Hepatic stellate cell (primary cell): ENCODE measurements at regions not wholly inside any gene's neighbourhood (a gene's known extent, or its start where the extent isn't known, plus 50 kb on each side); places are given as distances from the start of the nearest gene placed in this dataset.
A peak's percentile ranks its signal among the peaks of the same experiment; 100 is the strongest.

Source experiments
- DNase-seq: peaks from one replicate; pipeline ENCODE4 v3.0.0; 2011; ENCODE audit warnings: low spot score

DNA sequence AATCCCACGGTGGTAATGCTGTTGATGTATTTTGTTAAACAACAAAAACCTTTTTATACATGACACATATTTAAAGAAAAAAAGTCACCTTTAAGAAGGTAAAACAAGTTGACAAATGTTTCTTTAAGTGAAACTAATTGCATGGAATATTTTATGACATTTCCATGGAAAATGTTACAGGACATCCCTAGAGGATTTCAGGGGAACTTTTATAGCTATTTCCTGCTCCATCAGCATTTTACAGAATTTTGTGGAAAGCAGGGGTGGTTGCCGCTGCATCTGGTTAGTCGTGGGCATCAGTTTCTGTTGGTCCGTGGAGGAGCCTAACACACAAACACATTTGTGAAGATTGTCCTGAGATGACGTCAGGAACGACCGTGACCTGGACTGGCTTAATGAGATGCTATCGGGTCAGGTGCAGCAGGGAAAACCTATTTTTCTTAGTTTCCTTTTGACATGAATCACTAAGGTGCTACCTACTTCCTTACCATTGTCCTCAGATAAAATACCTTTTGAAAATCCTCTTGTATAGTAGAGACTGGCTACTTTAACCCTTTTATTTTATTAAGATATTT lies 305.1 kb downstream of the MAP2K6 start:
- DNase-seq = no peak

- no peak for DNase-seq
Observed at GRCh38 chr17:69722518-69722917, 308.0 kb downstream of the MAP2K6 start.

GRCh38 chr17:69723316-69723715 lies 308.8 kb downstream of the MAP2K6 start:
- no peak for DNase-seq

- DNase-seq = no peak
Observed at GRCh38 chr17:69723741-69724140, 309.2 kb downstream of the MAP2K6 start.

DNA sequence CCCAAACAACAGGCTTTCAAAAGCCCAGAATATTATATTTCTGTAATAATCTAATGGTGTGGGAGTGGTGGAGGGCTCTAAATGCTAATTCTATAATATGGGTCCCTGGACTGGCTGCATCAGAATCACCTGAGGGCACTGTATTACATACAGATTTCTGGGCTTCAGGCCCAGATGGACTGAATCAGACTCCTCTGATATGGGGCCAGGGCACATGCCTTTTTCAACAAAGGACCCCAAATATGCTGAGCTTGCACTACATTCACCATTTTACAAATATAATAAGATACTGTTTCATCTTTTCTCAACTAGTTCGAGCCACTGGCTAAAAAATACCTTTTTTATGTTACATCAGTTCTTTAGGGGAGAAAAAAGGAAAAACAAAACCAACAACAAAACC lies 309.7 kb downstream of the MAP2K6 start:
- no peak for DNase-seq

DNA sequence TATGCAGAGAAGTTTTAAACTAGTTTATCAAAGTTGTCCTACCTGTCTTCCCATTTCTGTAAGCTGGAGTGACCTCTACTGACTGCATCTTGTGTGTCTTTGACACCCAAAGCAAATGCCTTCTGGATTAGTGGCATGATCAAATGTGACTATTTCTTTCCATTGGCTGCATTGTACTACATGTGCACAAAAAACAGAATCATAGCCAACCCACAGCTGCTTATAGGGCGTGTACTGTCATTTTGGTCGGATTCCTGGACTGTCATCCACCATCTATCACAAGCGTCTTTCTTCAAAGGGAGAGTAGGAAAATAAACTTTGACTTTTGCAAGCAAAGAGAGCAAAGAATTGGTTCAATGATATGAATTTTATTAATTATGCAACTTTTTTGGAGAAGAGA lies 310.6 kb downstream of the MAP2K6 start:
- DNase-seq = no peak

DNA sequence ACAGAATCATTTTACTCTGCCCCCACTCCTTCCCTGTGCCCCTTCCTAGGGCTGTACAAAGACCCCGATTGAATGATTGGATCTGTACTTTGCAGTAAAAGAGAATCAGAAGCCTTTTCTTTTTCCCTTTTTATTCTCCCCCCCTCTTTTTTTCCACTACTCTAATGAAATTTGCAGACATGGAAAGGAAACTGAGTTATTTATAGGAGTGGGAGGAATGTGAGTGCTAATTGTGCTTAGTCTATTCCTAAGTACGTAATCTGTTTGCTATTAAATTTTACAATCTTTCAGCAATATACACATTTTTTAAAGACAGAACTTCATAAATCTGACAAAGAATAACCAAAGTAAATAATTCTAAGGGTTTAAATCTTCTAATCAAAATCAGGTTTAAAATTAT lies 314.3 kb downstream of the MAP2K6 start:
- no peak for DNase-seq

- no peak for DNase-seq
Observed at GRCh38 chr17:69729944-69730343, 315.4 kb downstream of the MAP2K6 start.

DNA sequence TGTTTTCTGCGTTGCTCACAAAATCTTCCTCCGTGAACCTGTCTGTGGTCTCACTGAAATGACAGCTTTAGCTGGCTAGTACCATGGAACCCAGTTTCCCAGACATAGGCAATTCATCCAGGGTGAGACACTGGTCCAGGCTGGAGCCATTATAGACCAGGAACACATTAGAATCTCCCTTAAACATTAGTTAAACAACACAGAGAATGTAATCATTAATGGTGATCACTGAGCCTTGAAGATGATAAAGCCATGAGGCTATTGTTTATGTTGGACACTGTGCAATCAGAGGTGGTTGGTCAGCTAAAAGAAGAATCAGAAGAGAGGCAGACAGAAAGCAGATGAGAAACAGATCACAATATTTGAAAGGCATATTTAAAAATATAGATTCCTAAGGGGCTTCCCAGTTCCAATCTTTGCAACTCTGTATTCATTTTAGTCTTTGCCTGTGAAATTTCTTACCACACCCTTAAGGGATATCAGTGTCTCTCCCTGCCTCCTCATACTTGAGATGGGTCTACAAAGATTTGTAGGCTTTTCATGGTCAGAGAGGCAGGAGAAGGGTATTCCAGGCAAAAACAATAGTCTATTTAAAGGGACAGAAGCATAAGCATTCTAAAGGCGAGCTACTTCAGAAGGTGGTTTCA lies 317.9 kb downstream of the MAP2K6 start:
- no peak for DNase-seq

- DNase-seq = peak; percentile 20
Observed at GRCh38 chr17:69733171-69734012, 318.9 kb downstream of the MAP2K6 start.

DNA sequence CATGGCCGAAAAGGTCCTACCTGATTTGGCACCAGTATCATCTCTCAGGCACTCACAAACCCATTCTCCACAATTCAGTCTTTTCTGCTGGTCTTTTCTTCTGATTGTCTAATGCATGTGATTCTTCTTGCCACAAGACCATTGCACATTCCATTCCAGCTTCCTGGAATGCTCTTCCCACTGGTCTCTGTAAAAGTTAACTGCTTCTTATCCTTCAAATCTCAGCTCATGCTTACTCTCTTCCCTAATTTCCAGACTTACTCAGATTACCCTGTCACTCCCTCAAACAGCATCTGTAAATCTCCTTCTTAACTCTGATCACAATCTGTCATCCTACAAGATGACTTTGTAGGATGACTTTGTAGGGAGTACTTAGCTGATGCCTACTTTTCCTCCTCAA lies 320.2 kb downstream of the MAP2K6 start:
- DNase-seq = no peak

DNA sequence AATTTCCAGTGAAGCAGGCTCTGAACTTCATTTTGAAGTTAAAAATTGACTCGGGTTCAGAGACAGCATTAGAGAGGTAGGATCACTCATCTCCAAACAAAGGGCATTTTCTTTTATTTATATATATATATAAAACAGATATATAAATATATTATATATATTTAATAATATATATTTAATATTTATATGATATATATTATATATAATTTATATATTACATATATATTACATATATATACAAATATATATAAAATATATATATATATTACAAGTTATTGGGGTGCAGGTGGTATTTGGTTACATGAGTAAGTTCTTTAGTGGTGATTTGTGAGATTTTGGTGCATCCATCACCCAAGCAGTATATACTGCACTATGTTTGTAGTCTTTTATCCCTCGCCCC lies 320.8 kb downstream of the MAP2K6 start:
- no peak for DNase-seq

GRCh38 chr17:69743091-69743490 lies 328.6 kb downstream of the MAP2K6 start:
- no peak for DNase-seq

DNA sequence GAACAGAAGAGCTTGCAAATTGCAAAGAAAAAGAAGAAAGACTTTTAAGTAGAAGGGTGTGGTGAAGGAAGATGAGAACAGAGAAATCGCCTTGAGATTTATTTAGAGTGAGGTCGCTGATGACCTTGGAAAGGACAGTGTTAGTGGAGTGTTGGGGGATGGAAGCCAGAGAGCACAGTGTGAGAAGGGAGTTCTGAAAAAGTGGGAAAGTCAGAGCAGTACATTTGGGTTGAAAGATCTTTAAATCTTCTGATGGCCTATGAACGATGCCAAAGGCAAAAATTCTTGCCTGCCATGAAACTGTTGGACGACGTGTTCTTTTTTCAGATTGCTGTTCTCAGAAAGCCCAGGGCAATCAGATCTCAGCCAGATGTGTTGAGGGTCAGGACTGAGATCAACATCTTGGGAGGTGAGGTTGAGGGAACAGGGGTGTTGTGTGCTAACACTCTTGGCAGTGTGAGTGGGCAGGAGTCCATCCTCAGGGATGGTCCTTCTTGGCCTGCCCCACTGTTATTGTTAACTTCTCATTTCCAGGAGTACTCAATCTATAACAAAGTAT lies 330.1 kb downstream of the MAP2K6 start:
- DNase-seq = no peak

DNA sequence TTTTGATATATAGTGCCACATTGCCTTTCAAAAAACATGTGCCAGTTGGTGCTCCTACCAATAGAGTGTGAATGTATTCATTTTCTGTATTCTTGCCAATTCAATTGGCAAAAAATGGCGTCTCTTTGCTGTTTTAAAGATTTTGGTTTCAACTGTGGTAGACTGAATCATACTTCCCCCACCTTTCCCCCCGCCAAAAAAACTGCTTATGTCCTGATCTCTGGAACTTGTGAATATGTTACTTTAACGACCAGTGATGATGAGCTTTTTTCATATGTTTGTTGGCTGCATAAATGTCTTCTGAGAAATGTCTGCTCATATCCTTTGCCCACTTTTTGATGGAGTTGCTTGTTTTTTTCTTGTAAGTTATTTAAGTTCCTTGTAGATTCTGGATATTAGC lies 325.1 kb upstream of the KCNJ16 start:
- DNase-seq = no peak

- DNase-seq = peak; percentile 7
Observed at GRCh38 chr17:69757688-69758430, 317.2 kb upstream of the KCNJ16 start.

DNA sequence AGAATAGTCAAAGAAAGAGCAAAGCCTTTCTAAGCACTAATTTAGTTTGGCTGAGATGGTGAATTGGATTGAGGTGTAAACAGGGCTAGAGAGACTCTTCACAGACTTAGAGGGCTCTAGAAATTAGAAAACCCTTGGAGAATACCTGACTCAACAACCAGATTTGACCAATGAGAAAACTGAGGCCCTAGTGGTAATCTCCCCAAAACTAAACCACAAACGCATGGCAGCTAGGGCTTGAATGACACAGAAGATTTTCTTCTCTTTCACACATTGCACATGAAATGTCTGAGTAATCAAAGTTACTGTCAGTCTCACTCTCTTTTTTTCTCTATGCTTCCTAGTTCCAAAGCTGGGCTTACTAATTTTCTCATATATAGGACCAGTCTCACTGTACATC lies 314.5 kb upstream of the KCNJ16 start:
- DNase-seq = no peak

DNA sequence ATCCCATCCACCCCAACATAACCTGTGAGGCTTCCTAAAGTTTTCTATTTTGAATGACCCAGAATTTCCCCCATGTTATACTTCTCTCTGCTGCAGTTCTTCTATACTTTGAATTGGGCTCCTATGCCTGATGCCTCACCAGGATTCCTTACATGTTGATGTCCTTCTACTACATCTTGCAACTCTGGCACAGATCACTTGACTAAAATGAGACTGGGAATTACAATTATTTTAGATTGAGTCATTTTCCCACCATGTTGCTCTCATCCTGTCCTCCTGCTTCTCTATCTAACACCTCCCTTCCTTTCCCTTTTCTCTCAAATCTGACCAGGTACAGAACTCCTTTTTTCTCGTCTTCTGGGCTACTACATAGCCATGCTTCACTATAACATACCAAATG lies 314.0 kb upstream of the KCNJ16 start:
- no peak for DNase-seq

DNA sequence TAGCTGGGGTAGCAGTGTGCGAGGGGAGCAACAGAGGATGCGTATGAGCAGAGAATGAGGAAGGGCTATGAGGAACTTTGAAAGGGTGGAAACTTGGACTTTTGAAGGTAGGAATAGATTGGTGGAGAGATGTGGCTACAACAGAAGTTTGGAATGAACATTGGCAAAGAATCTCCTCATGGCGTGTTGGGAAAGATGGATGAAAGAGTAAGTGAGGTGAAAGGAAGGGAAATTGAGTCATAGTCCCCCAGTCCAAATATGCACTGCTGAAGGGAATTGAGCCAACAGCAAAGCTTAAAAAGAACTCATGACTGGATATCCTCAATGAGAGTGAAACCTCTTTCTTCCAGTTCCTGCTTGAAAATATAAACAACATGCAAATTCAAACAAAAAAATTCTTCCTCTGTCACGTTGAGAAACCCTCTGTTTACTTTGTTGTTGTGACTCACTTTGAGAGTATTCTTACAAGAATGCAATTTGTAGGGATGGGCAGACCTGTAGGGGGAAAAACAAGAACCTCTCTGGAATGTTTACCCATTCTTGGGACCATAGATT lies 313.2 kb upstream of the KCNJ16 start:
- DNase-seq = peak; percentile 9

- DNase-seq = no peak
Observed at GRCh38 chr17:69762359-69762758, 312.7 kb upstream of the KCNJ16 start.

DNA sequence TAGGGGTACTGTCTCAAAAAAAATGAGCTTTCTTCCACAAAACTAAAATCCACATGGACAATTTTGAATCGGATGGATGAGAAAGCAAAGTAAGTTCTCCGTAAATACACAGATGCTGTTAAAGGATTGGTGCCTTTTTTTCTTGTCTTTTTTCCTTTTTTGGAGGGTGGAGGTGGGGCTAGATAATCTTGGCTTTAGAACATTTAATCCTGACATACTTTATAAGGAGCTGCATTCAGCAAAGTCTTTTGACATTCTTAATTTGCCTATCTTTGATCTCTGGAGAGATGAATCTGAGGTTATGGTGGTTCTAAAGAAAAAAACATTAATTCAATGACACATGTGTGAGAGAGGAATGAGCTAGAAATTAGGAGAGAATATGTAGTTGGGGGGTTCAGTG lies 312.3 kb upstream of the KCNJ16 start:
- DNase-seq = no peak

GRCh38 chr17:69763503-69763902 lies 311.5 kb upstream of the KCNJ16 start:
- DNase-seq = no peak
